Renal cortex interstitium (tissue), 11 donors: ENCODE measurements at regions not wholly inside any gene's neighbourhood (a gene's known extent, or its start where the extent isn't known, plus 50 kb on each side); places are given as distances from the start of the nearest gene placed in this dataset.

Experiments
- DNase-seq, 11 donors: peaks; one replicate each; pipeline ENCODE4 v3.0.0-alpha.2; 2013; ENCODE audit warnings: low read depth in 9 of 11, low spot score in 4 of 11; ENCODE audit errors: extremely low read depth in 1 of 11

- no peak for DNase-seq
Observed at GRCh38 chr3:106231086-106231485, 362.3 kb upstream of the CBLB start.

GRCh38 chr3:106232956-106233355 is 364.1 kb upstream of the CBLB start:
- no peak for DNase-seq

- no peak for DNase-seq
Observed at GRCh38 chr3:106239195-106239697, 370.4 kb upstream of the CBLB start.

- DNase-seq, result no peak
Observed at GRCh38 chr3:106241593-106241992, 372.8 kb upstream of the CBLB start.

- DNase-seq, result no peak
Observed at GRCh38 chr3:106242781-106243180, 374.0 kb upstream of the CBLB start.

- DNase-seq, result no peak
Observed at GRCh38 chr3:106245400-106245799, 376.6 kb upstream of the CBLB start.

- DNase-seq, result no peak
Observed at GRCh38 chr3:106247902-106248684, 379.3 kb upstream of the CBLB start.

- DNase-seq, result no peak
Observed at GRCh38 chr3:106249159-106249558, 380.3 kb upstream of the CBLB start.

GRCh38 chr3:106249981-106250380 is 381.2 kb upstream of the CBLB start:
- no peak for DNase-seq

GRCh38 chr3:106251160-106251892 is 382.5 kb upstream of the CBLB start:
- no peak for DNase-seq

GRCh38 chr3:106255870-106256248 is 387.0 kb upstream of the CBLB start:
- DNase-seq, result no peak

GRCh38 chr3:106256249-106256957 is 387.6 kb upstream of the CBLB start:
- no peak for DNase-seq

GRCh38 chr3:106257172-106257571 is 388.4 kb upstream of the CBLB start:
- DNase-seq, result no peak

GRCh38 chr3:106261396-106261795 is 392.6 kb upstream of the CBLB start:
- no peak for DNase-seq

GRCh38 chr3:106261915-106262683 is 393.3 kb upstream of the CBLB start:
- no peak for DNase-seq

GRCh38 chr3:106263011-106263410 is 394.2 kb upstream of the CBLB start:
- DNase-seq, result no peak

- DNase-seq, result no peak
Observed at GRCh38 chr3:106263546-106263945, 394.7 kb upstream of the CBLB start.

- no peak for DNase-seq
Observed at GRCh38 chr3:106265704-106266103, 396.9 kb upstream of the CBLB start.

- DNase-seq, result no peak
Observed at GRCh38 chr3:106268696-106269095, 399.9 kb upstream of the CBLB start.
